ENCODE measurements at regions not wholly inside any gene's neighbourhood (a gene's known extent, or its start where the extent isn't known, plus 50 kb on each side); places are given as distances from the start of the nearest gene placed in this dataset.

DNA sequence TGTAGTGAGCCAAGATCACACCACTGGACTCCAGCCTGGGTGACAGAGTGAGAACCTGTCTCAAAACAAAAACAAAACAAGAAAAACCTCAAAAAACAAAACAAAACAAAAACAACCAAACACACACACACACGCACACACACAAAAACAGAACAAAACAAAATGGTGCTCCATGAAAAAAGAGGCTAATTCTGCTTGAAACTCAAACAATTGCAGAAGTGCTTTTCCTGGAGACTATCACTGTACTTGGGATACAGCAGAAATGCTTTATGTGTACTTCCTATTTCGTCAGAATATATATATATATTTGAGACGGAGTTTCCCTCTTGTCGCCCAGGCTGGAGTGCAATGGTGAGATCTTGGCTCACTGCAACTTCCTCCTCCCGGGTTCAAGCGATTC, 49.9 kb upstream of the HSPA9 start:
- TF ChIP-seq EZH2phosphoT487 (IDR thresholded peaks at IDR 0.05; ENCODE audit: borderline replicate concordance, low read length): no peak
- TF ChIP-seq, protein P1, sequence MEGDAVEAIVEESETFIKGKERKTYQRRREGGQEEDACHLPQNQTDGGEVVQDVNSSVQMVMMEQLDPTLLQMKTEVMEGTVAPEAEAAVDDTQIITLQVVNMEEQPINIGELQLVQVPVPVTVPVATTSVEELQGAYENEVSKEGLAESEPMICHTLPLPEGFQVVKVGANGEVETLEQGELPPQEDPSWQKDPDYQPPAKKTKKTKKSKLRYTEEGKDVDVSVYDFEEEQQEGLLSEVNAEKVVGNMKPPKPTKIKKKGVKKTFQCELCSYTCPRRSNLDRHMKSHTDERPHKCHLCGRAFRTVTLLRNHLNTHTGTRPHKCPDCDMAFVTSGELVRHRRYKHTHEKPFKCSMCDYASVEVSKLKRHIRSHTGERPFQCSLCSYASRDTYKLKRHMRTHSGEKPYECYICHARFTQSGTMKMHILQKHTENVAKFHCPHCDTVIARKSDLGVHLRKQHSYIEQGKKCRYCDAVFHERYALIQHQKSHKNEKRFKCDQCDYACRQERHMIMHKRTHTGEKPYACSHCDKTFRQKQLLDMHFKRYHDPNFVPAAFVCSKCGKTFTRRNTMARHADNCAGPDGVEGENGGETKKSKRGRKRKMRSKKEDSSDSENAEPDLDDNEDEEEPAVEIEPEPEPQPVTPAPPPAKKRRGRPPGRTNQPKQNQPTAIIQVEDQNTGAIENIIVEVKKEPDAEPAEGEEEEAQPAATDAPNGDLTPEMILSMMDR (IDR thresholded peaks at IDR 0.05; ENCODE audit: low read depth, low read length, poor library complexity, severe bottlenecking): no peak
- H4K20me1 ChIP-seq (ENCODE audit: control insufficient read depth, insufficient read depth, low read depth, low read length): no peaks in the 10 kb centered on the region
- H3K27ac ChIP-seq (ENCODE audit: low read depth, low read length): no peak overlapping the region
- H3K4me3 ChIP-seq (ENCODE audit: low read length): no peak overlapping the region
- no peaks in the 10 kb centered on the region for H3K4me1 ChIP-seq (ENCODE audit: control insufficient read depth, low read length)
- no peaks in the 10 kb centered on the region for H3F3A ChIP-seq (ENCODE audit: control insufficient read depth, insufficient read depth)
- H3K9me3 ChIP-seq (ENCODE audit: control insufficient read depth, insufficient read depth, low read length): no peaks in the 10 kb centered on the region
- H3K4me2 ChIP-seq (ENCODE audit: low read length): no peak overlapping the region
- no peaks in the 10 kb centered on the region for H3K9me2 ChIP-seq (replicated peaks; ENCODE audit: control insufficient read depth, low read length)
- no peaks in the 10 kb centered on the region for H3K36me3 ChIP-seq (ENCODE audit: control insufficient read depth, low read length)
- H3K79me2 ChIP-seq (ENCODE audit: control insufficient read depth, low read length): no peaks in the 10 kb centered on the region
- H3K27me3 ChIP-seq (ENCODE audit: control insufficient read depth, low read length): peaks cover 2% of the 10 kb centered on the region; the same call in 1 of the 2 replicates
